CMK (cell line): ENCODE measurements at regions not wholly inside any gene's neighbourhood (a gene's known extent, or its start where the extent isn't known, plus 50 kb on each side); places are given as distances from the start of the nearest gene placed in this dataset.

Experiments used
- DNase-seq: peaks from one replicate; pipeline ENCODE4 v3.0.0-alpha.2; 2010; ENCODE audit warnings: low read depth

- no peak for DNase-seq
Observed at GRCh38 chr1:229031481-229032341, 239.2 kb upstream of the RAB4A start.

GRCh38 chr1:229032375-229032774, 238.5 kb upstream of the RAB4A start:
- no peak for DNase-seq

DNA sequence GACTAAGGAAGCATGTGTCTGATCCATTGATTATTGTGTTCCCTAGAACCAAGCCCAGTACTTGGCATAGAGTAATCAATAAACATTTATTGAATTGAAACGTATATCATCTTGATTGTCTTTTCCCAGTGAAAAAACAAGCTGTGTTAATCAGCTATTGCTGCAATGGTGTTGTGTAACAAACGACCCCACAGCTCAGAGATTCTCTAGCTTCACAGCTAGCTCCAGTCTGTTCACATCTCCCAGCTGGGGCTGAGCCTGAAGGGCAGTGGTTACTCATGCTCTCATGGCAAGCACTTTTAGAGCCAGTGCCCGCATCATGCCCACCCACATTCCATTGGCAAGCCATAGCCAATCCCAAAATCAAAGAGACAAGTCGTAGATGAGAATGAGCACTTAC, 237.4 kb upstream of the RAB4A start:
- DNase-seq = no peak

GRCh38 chr1:229034342-229034741, 236.6 kb upstream of the RAB4A start:
- no peak for DNase-seq

DNA sequence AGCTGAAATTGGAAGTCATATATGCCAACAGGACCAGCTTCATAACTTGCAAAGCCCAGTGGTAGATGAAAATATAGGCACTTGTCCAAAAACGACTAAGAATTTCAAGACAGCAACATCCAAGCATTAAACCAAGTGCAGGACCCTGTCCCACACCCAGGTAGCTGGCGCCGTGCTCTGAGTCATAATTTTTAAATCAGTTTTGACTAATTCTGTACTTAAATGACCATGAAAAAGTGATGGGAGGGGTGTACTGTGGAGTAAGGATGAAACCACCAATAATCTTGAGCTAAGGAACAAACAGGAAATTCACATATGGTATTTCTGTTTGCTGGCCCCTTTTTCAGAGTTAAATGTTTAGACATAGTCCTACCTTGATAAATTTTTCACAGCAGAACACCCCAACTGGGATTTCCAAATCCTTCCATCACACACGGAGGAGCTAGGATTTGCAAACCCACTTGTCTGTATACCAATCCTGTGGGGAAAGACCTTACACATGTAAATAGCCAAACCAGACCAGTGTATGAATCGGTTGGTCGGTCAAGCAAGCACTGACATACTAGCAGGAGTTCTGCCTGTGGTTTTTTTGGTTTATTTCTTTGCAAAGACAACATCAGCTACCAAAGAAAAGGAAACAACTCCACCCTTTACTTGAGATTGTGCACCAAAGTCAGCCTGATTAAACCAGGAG, 235.7 kb upstream of the RAB4A start:
- DNase-seq = no peak

DNA sequence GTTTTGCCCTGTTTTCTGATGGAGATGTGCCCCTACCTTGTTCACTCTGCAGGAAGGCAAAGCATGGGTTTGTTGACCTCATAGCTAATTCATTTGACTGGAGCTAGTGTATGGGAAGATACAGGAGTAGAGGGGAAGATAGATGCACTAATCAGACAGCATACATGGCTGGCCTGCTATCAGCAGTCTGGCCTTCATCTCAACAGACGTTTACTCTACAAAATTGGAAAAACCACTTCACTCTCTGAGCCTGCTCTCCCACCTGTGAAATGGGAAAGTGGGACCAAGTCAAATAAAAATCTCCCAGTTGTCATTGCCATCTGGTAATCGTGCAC, 235.2 kb upstream of the RAB4A start:
- no peak for DNase-seq

- DNase-seq = no peak
Observed at GRCh38 chr1:229037806-229038405, 233.0 kb upstream of the RAB4A start.

GRCh38 chr1:229040630-229041358, 230.1 kb upstream of the RAB4A start:
- DNase-seq = no peak

DNA sequence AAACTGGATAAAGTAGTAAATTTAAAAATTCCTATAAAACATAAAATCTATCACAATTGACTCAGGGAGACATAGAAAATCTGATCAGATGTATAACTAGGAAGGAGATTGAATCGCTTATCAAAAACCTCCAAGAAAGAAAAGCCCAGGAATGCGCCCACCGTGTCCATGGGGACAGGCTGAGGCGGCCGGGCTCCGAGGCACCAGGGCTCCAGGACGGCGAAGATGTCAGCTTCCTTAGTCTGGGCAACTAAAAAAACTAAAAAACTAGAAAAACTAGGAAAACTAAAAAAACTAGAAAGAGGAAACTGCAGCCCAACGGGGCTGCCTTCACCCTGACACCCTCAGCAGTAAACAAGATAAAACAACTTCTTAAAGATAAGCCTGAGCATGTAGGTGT, 229.0 kb upstream of the RAB4A start:
- DNase-seq = no peak

DNA sequence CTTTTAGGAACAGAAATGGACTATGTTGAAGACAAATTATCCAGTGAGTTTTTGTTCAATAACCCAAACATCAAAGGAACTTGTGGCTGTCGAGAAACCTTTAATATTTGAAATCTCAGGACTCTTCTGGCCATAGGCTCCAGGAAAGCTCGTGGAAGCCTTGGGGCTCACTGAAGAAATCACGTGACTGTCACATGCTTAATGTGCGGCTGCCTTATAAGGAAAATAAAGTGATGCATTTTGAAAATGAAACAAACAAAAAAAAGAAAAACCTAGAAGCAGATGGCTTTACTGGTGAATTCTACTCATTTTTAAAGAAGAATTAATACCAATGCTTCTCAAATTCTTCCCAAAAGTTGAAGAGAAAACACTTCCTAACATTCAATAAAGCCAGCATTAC, 228.4 kb upstream of the RAB4A start:
- no peak for DNase-seq

DNA sequence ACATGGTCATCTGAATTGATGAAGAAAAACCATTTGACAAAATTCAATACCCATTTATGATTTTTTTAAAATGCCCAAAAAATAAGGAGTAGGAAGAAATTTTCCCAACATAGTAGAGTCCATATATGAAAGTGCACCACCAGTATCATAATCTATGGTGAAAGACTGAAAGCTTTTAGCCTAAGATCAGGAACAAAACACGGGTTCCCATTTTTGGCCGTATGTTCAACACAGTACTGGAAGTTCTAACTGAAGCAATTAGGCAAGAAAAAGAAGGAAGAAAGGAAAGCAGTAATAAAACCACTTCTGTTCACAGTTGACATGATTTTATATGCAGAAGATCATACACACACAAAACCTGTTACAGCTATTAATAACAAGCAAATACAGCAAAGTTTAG, 227.8 kb upstream of the RAB4A start:
- DNase-seq = no peak

DNA sequence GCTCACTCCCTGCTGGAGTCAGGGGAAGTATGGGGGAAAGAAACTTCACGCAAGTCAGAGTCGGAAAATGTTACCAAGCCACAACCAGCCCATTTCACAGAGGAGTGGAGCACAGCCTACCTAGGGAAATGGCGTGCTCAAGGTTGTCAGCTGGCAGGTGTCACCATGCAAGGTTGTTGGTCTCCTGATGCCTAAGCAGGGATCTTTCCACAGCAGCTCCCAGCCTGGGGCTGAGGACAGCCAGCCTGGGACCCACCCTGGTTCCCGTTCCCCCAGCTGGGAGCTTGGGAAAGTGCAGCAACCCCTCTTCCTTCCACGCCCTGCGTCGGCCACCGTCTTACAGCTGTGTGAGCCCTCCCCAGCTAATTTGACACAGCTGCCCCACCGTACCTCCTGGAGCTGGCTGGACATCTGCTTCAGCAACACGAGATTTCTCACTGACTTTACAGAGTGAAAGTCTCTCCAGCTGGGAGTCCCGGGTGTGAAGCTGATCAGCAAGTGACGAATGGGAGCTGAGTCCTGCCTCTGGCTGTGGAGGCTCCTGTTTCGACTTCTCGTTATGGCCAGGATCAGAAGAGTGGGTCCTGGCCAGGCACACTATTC, 224.6 kb upstream of the RAB4A start:
- DNase-seq = no peak

DNA sequence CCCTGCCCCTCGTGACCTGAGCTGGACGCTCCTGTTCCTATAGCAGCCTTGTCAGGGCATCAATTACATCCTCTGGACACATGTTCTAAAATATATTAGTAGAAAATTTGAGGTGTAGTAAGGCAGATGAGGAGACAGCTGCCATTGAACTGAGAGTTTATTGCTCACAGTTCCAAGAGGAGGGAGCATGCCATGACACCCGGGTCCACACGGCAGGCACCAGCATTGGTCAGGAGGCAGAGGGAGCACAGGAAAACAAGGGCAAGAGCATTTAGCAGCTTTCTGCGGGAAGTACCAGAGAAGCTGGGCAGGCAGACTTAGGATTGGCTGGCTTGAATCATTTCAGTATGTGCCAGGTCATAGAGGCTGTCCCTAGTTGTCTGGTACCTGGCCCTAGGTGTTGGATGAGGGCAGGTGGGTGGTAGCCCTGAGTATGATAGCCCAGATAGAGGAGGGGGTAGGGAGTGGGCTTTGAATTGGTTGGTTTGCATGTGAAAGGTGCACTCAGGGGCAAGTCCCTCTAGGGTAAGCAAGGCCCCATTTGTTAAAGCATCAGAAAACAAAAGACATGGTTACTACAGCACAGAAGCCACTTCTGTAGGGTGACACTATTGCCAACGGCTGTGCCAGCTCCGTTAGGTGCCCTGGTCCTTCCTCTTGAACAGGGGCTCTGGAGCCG, 223.6 kb upstream of the RAB4A start:
- no peak for DNase-seq

DNA sequence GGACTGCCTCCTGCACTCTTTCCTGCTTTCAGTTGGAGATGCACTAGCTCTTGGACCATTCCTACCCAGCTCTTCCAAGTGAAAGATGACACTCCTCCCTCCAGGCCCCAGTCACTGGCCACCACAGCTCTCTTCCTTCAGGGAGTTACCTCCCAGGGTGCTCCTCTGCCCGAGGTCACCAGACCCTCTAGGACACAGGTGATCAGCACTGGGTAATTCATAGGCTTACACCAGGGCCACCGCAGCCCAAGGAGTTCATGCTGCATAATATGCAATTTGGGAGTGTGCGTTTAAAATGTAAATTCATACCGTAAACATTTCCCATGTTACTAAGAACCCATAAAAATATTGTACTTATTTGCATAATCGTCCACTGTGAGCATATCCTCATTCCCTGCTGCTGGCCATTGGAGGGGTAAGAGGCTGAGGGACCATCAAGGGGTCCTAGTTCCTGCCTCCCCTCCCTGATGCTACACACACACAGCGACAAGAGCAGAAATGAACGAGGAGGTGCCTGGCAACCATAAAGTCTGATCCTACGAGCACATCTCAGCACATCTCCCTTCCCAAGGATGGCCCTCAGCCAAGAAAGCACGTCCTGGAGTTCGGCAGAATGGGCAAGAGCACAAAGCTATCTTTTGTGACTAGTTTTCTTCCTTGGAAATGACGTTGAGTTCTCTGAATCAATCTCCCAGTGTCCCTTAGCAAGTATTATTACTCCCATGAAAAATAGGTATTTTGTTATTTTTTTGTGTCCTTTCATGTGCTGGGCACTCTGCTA, 222.9 kb upstream of the RAB4A start:
- no peak for DNase-seq

DNA sequence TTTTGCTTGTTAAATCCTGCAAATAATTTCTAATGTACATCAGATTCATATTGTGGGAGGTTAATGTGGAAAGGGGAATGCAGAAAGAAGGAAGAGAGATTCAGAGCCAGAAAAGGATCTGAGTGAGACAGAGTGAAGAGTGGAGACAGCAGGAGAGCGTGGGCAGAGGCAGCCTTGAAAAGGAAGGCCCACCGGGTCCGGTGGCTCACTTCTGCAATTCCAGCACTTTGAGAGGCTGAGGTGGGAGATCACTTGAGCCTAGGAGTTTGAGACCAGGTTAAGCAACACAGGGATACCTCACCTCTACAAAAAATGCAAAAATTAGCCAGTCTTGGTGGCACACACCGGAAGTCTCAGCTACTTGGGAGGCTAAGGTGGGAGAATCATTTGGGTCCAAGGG, 222.0 kb upstream of the RAB4A start:
- DNase-seq = no peak

DNA sequence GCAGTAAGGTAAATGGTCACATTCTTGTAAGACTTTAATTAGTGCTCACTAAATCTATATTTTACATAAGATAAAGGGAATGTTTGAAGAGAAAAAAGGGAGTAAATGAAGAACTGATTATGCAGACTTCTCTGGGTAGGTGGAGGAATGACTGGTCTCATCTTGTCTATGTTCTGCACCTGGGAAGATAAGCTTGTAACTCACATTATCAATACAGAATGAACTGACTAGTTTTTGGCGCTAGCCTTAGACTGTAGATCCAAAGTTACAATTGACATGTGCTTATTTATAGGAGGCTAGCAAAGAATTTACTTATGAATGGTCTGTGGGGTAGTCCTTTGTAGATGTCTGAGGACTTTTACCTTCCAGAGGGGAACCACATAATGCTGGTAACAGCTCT, 214.9 kb upstream of the RAB4A start:
- no peak for DNase-seq

DNA sequence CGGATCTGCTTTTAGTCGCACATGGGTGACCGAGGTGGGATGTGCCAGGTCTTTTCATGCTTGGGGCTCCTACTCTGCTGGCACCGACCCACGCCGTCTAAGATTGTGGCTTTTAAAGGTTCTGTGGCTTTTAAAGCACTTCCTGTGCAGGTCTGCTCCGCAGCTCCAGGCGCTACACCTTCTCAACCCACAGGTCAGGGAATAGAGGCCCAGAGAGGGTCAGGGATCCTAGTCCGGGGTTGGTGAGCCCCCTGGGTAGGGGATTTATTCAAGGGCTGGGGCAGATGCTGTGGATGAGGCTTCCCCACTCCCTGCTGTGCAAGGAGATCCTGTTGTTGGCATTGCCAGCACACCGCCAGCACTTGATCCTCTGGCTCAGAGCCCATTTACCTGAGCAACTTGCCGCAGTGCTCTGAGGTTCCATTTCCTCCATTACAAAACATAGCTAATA, 212.8 kb upstream of the RAB4A start:
- no peak for DNase-seq

- no peak for DNase-seq
Observed at GRCh38 chr1:229058729-229059128, 212.2 kb upstream of the RAB4A start.

DNA sequence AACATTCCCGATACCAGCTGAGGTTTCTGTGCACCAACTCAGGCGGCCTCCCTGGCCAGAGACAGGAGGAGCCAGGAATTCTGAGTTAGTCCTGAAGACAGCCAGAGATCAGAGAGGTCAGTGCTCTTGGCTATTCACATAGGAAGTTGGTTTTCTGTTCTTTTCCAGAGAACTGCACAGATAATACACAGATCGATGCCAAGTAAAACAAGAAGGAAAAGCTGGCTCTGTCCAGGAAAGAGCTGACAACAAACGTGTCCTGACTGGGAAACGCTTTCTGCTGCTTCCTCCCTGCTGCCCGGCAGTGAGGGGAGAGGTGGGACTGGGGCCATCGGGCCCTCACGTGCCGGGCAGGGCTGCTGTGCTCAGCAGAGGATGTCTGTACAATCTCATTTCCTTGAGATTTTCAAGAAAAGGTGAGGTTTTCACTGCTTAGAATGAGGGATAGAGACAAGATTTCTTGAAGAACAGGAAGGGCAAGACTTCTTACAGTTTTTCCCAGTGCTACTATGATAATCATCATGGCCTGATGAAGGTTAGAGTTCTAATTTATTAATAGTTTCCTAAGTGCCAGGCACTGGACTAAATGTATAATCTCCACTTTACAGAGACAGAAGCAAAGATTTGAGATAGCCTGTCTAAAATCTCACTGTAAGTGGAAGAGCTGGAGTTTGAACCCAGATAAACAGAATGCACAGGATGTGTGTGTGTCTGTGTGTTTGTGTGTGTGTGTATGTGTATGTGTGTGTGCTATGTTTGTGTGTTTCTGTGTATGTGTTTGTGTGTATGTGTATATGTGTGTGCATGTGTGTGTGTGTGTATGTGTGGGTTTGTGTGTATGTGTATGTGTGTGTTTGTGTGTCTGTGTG, 211.0 kb upstream of the RAB4A start:
- DNase-seq = no peak

DNA sequence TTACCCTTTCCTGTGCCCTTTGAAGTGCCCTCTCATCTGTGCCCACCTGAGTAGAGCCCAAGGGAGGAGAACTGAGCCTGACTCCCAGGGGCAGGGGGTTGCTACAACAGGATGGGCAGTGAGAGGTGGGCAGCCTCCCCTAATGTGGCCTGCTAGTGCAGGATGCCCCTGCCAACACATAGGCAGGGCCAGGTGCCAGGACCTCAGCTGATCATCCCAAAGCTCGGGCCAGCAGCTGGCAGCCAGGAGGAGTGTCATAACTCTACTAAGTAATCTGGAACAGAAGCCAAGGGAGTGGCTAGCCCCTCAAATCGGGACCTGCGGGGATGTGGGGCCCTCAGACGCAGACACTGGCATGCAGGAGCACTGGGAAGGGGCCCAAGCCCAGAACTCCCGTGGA, 208.8 kb upstream of the RAB4A start:
- no peak for DNase-seq
